ENCODE measurements at regions not wholly inside any gene's neighbourhood (a gene's known extent, or its start where the extent isn't known, plus 50 kb on each side); places are given as distances from the start of the nearest gene placed in this dataset.

GRCh38 chr5:158140120-158140731 lies 281.3 kb upstream of the CLINT1 start:
- Histone ChIP-seq H3K4me2 (ENCODE audit: low read depth, low read length) (no peak overlapping the region), H3K9ac (ENCODE audit: insufficient read depth, low read depth, low read length) (no peak overlapping the region), H3K4me1 (ENCODE audit: insufficient read depth, low read length) (no peaks in the 10 kb centered on the region), H3K79me2 (ENCODE audit: insufficient read depth, low read length) (no peaks in the 10 kb centered on the region), H3K4me3 (replicated peaks in 1 of 3; ENCODE audit: insufficient read depth in 1 of 3, low read depth in 2 of 3, low read length in 3 of 3) (no peak overlapping the region), H3K36me3 (replicated peaks in 1 of 2; ENCODE audit: control insufficient read depth in 1 of 2, insufficient read depth in 2 of 2, low read length in 2 of 2) (no peaks in the 10 kb centered on the region), H2AFZ (ENCODE audit: low read length) (no peak overlapping the region), H3K27me3 (ENCODE audit: control insufficient read depth in 1 of 2, insufficient read depth in 2 of 2, low read length in 2 of 2) (no peaks in the 10 kb centered on the region), H4K20me1 (ENCODE audit: insufficient read depth, low read length) (no peaks in the 10 kb centered on the region), H3K9me3 (ENCODE audit: low read length) (no peaks in the 10 kb centered on the region), H3K27ac (ENCODE audit: extremely low read length, insufficient read depth, low read length) (no peak overlapping the region)
- BruUV-seq (replicated peaks): no TSS peak
- TF ChIP-seq MNT (IDR thresholded peaks at IDR 0.05) (no peak), ZNF768 (CRISPR knock-in tag; IDR thresholded peaks at IDR 0.05) (no peak), TAF1 (CRISPR knock-in tag; IDR thresholded peaks at IDR 0.05) (no peak), ZFP41 (CRISPR knock-in tag; IDR thresholded peaks at IDR 0.05; ENCODE audit: borderline replicate concordance) (no peak), SRSF9 (IDR thresholded peaks at IDR 0.05; ENCODE audit: borderline replicate concordance, insufficient read depth, low read depth, low read length, poor library complexity, severe bottlenecking) (no peak), GTF3A (CRISPR knock-in tag; conservative IDR thresholded peaks at IDR 0.05) (no peak), ZNF30 (CRISPR knock-in tag; IDR thresholded peaks at IDR 0.05) (no peak), ATF4 (CRISPR knock-in tag; IDR thresholded peaks at IDR 0.05) (no peak), ASH2L (IDR thresholded peaks at IDR 0.05; ENCODE audit: insufficient read length, low read depth, low read length) (no peak), RBM22 (optimal IDR thresholded peaks at IDR 0.05; ENCODE audit: low read length) (no peak), NFATC3 (CRISPR knock-in tag; IDR thresholded peaks at IDR 0.05) (no peak), DR1 (CRISPR knock-in tag; IDR thresholded peaks at IDR 0.05) (no peak)
- TF ChIP-seq, protein P1, sequence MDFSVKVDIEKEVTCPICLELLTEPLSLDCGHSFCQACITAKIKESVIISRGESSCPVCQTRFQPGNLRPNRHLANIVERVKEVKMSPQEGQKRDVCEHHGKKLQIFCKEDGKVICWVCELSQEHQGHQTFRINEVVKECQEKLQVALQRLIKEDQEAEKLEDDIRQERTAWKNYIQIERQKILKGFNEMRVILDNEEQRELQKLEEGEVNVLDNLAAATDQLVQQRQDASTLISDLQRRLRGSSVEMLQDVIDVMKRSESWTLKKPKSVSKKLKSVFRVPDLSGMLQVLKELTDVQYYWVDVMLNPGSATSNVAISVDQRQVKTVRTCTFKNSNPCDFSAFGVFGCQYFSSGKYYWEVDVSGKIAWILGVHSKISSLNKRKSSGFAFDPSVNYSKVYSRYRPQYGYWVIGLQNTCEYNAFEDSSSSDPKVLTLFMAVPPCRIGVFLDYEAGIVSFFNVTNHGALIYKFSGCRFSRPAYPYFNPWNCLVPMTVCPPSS (IDR thresholded peaks at IDR 0.05): no peak
- DNase-seq (ENCODE audit: low spot score) (no peak), FAIRE-seq (no peak), ATAC-seq (no peak)
- ChIA-PET CTCF (ENCODE audit: low intra/inter-chr PET ratio, low total read pairs) (no interaction called here), POLR2A (no interaction called here)
- WGBS (ENCODE audit: low lambda C conversion rate): 24% methylated on average over 4 of the region's 4 CpGs
- in situ Hi-C loops (cut with HindIII; ENCODE audit: extremely low pct_ligation_motif_present, low pct_unique_long_range_greater_than_20kb) (no loop called here), intact Hi-C loops (cut with micrococcal nuclease; ENCODE audit: unreplicated experiment) (no loop called here)
